Superior temporal gyrus (tissue), 1 donor: ENCODE measurements at regions not wholly inside any gene's neighbourhood (a gene's known extent, or its start where the extent isn't known, plus 50 kb on each side); places are given as distances from the start of the nearest gene placed in this dataset.
"Not testable (repeated sequence)": the region's sequence is repeated elsewhere in the genome, so short reads cannot be mapped to it uniquely, and the experiment has no call there.

Experiments used
- DNase-seq: peaks from one replicate; pipeline ENCODE4 v3.0.0-alpha.2; 2016; ENCODE audit errors: extremely low spot score

GRCh38 chrX:955168-955781 is 257.2 kb downstream of the CRLF2 start:
- not testable (repeated sequence) for DNase-seq

- no peak for DNase-seq
Measured at GRCh38 chrX:953879-954482, 258.5 kb downstream of the CRLF2 start.

- DNase-seq = no peak
Measured at GRCh38 chrX:952816-953215, 259.6 kb downstream of the CRLF2 start.

GRCh38 chrX:947262-947661 is 265.2 kb downstream of the CRLF2 start:
- not testable (repeated sequence) for DNase-seq

GRCh38 chrX:943035-943434 is 269.4 kb downstream of the CRLF2 start:
- no peak for DNase-seq

- no peak for DNase-seq
Measured at GRCh38 chrX:940691-941090, 271.8 kb downstream of the CRLF2 start.

- no peak for DNase-seq
Measured at GRCh38 chrX:936979-937769, 275.3 kb downstream of the CRLF2 start.

GRCh38 chrX:933611-934010 is 278.8 kb downstream of the CRLF2 start:
- no peak for DNase-seq

GRCh38 chrX:928606-929005 is 283.8 kb downstream of the CRLF2 start:
- no peak for DNase-seq

- DNase-seq = no peak
Measured at GRCh38 chrX:926991-927390, 285.5 kb downstream of the CRLF2 start.

- no peak for DNase-seq
Measured at GRCh38 chrX:926070-926469, 286.4 kb downstream of the CRLF2 start.

- no peak for DNase-seq
Measured at GRCh38 chrX:925652-926061, 286.8 kb downstream of the CRLF2 start.

- DNase-seq = no peak
Measured at GRCh38 chrX:925094-925493, 287.4 kb downstream of the CRLF2 start.

- DNase-seq = no peak
Measured at GRCh38 chrX:924017-924416, 288.4 kb downstream of the CRLF2 start.

- DNase-seq = no peak
Measured at GRCh38 chrX:920234-920799, 289.7 kb downstream of the SHOX start.

- DNase-seq = no peak
Measured at GRCh38 chrX:916230-916599, 285.6 kb downstream of the SHOX start.

- no peak for DNase-seq
Measured at GRCh38 chrX:915427-916229, 285.0 kb downstream of the SHOX start.

- no peak for DNase-seq
Measured at GRCh38 chrX:914206-914605, 283.6 kb downstream of the SHOX start.

GRCh38 chrX:912677-913076 is 282.1 kb downstream of the SHOX start:
- no peak for DNase-seq

GRCh38 chrX:909068-909467 is 278.5 kb downstream of the SHOX start:
- DNase-seq = not testable (repeated sequence)

GRCh38 chrX:906586-906985 is 276.0 kb downstream of the SHOX start:
- DNase-seq = no peak
